CD4-positive, CD25-positive, alpha-beta regulatory T cell (primary cell): ENCODE measurements at regions not wholly inside any gene's neighbourhood (a gene's known extent, or its start where the extent isn't known, plus 50 kb on each side); places are given as distances from the start of the nearest gene placed in this dataset.

Experiments
- ATAC-seq, 2 donors: fragments of 150-1000 bp; cut with Tn5 transposase; one replicate each; pipeline ENCODE4 v1.10.0; 2021; ENCODE audit warnings: low read depth in 2 of 2, moderate number of reproducible peaks in 2 of 2, moderate library complexity in 1 of 2
- DNase-seq, 3 donors: peaks; one replicate each; pipeline versions ENCODE4 v3.0.0 to v3.0.0-alpha.2; 2012 to 2022; ENCODE audit warnings: mixed read lengths in 1 of 3
- H3K27ac ChIP-seq: one replicate; pipeline ENCODE4 v1.7.0; 2013; ENCODE audit warnings: mild to moderate bottlenecking, low read length; ENCODE audit not compliant: insufficient read depth, poor library complexity, severe bottlenecking
- H3K27me3 ChIP-seq: one replicate; pipeline ENCODE4 v1.7.0; 2013; ENCODE audit warnings: low read length; ENCODE audit not compliant: control insufficient read depth, insufficient read depth
- H3K36me3 ChIP-seq: one replicate; pipeline ENCODE4 v1.7.0; 2013; ENCODE audit warnings: mild to moderate bottlenecking, low read length, moderate library complexity; ENCODE audit not compliant: control insufficient read depth, insufficient read depth
- H3K4me1 ChIP-seq: 2 replicates; pipeline ENCODE4 v1.7.0; 2013; ENCODE audit warnings: mild to moderate bottlenecking, low read length; ENCODE audit not compliant: insufficient read depth, control insufficient read depth, poor library complexity, severe bottlenecking
- H3K4me3 ChIP-seq: one replicate; pipeline ENCODE4 v1.7.0; 2013; ENCODE audit warnings: low read depth, mild to moderate bottlenecking, low read length, moderate library complexity
- H3K9me3 ChIP-seq, 2 experiments: 1 replicate in 1 of 2; 2 replicates in 1 of 2; pipeline ENCODE4 v1.7.0; 2013; ENCODE audit warnings: low read length in 2 of 2, mild to moderate bottlenecking in 1 of 2, moderate library complexity in 1 of 2; ENCODE audit not compliant: control insufficient read depth in 2 of 2
- H3K27ac Mint-ChIP-seq, 3 donors: one replicate each; pipeline ENCODE4 v1.8.0; 2020 to 2022; ENCODE audit warnings: mild to moderate bottlenecking in 3 of 3, mixed read lengths in 3 of 3, moderate library complexity in 2 of 3
- H3K27me3 Mint-ChIP-seq: one replicate; pipeline ENCODE4 v1.8.0; 2022; ENCODE audit warnings: mild to moderate bottlenecking, mixed read lengths
- H3K36me3 Mint-ChIP-seq: one replicate; pipeline ENCODE4 v1.8.0; 2020; ENCODE audit warnings: mixed read lengths
- H3K4me1 Mint-ChIP-seq, 4 donors: one replicate each; pipeline ENCODE4 v1.8.0; 2020 to 2022; ENCODE audit warnings: mixed read lengths in 4 of 4, mild to moderate bottlenecking in 1 of 4
- H3K4me3 Mint-ChIP-seq, 4 donors: one replicate each; pipeline ENCODE4 v1.8.0; 2020 to 2022; ENCODE audit warnings: mild to moderate bottlenecking in 4 of 4, mixed read lengths in 4 of 4, moderate library complexity in 3 of 4
- H3K9me3 Mint-ChIP-seq, 7 donors: one replicate each; pipeline ENCODE4 v1.8.0; 2020 to 2022; ENCODE audit warnings: mixed read lengths in 7 of 7, mild to moderate bottlenecking in 3 of 7, moderate library complexity in 2 of 7

GRCh38 chr3:168162172-168162571, 66.4 kb upstream of the GOLIM4 start:
- DNase-seq (no peak), ATAC-seq (no peak)
- Histone ChIP-seq H3K27ac (no peak overlapping the region), H3K4me1 (no peaks in the 10 kb centered on the region), H3K36me3 (no peaks in the 10 kb centered on the region), H3K9me3 (no peaks in the 10 kb centered on the region), H3K27me3 (no peaks in the 10 kb centered on the region), H3K4me3 (no peak overlapping the region)
- Mint-ChIP-seq H3K9me3 (peaks cover 0 to 3% (median 0%) of the 10 kb centered on the region in 7 donors), H3K27ac (no peak overlapping the region), H3K27me3 (no peaks in the 10 kb centered on the region), H3K36me3 (no peaks in the 10 kb centered on the region), H3K4me3 (no peak overlapping the region), H3K4me1 (peaks cover 0 to 6% (median 0%) of the 10 kb centered on the region in 4 donors)

GRCh38 chr3:168161696-168162095, 66.0 kb upstream of the GOLIM4 start:
- Histone ChIP-seq H3K36me3 (no peaks in the 10 kb centered on the region), H3K27ac (no peak overlapping the region), H3K27me3 (no peaks in the 10 kb centered on the region), H3K4me3 (no peak overlapping the region), H3K9me3 (no peaks in the 10 kb centered on the region), H3K4me1 (no peaks in the 10 kb centered on the region)
- Mint-ChIP-seq H3K27ac (no peak overlapping the region), H3K36me3 (no peaks in the 10 kb centered on the region), H3K27me3 (no peaks in the 10 kb centered on the region), H3K9me3 (peaks cover 0 to 5% (median 0%) of the 10 kb centered on the region in 7 donors), H3K4me1 (peaks cover 0 to 6% (median 0%) of the 10 kb centered on the region in 4 donors), H3K4me3 (no peak overlapping the region)
- ATAC-seq (no peak), DNase-seq (no peak)

GRCh38 chr3:168157903-168158302, 62.2 kb upstream of the GOLIM4 start:
- H3K36me3 Mint-ChIP-seq, result no peaks in the 10 kb centered on the region

GRCh38 chr3:168157099-168157700, 61.5 kb upstream of the GOLIM4 start:
- ATAC-seq, result no peak
- Mint-ChIP-seq H3K27ac (peak overlapping the region in 1 of 3 donors; percentile 53), H3K4me1 (no peaks in the 10 kb centered on the region), H3K36me3 (no peaks in the 10 kb centered on the region), H3K9me3 (peaks cover 1 to 10% (median 2%) of the 10 kb centered on the region in 7 donors), H3K4me3 (no peak overlapping the region), H3K27me3 (no peaks in the 10 kb centered on the region)
- Histone ChIP-seq H3K4me3 (no peak overlapping the region), H3K27ac (no peak overlapping the region), H3K4me1 (no peaks in the 10 kb centered on the region), H3K9me3 (peaks cover 1 to 7% of the 10 kb centered on the region in 2 experiments), H3K36me3 (no peaks in the 10 kb centered on the region), H3K27me3 (no peaks in the 10 kb centered on the region)
- DNase-seq, result no peak

More at GRCh38 chr3:168157903-168158302, 62.2 kb upstream of the GOLIM4 start:
- Histone ChIP-seq H3K4me1 (no peaks in the 10 kb centered on the region), H3K9me3 (peaks cover 0 to 1% of the 10 kb centered on the region in 2 experiments), H3K27ac (no peak overlapping the region), H3K27me3 (no peaks in the 10 kb centered on the region), H3K36me3 (no peaks in the 10 kb centered on the region), H3K4me3 (no peak overlapping the region)
- DNase-seq (no peak), ATAC-seq (no peak)
- Mint-ChIP-seq H3K27me3 (no peaks in the 10 kb centered on the region), H3K4me1 (no peaks in the 10 kb centered on the region), H3K9me3 (peaks cover 0 to 10% (median 1%) of the 10 kb centered on the region in 7 donors), H3K4me3 (no peak overlapping the region), H3K27ac (no peak overlapping the region)

GRCh38 chr3:168156479-168156878, 60.8 kb upstream of the GOLIM4 start:
- H3K4me3 ChIP-seq, result no peak overlapping the region
- no peak overlapping the region for H3K27ac Mint-ChIP-seq
- H3K36me3 Mint-ChIP-seq, result no peaks in the 10 kb centered on the region
- no peak overlapping the region for H3K27ac ChIP-seq
- peaks cover 1 to 15% (median 8%) of the 10 kb centered on the region in 7 donors for H3K9me3 Mint-ChIP-seq
- no peaks in the 10 kb centered on the region for H3K4me1 Mint-ChIP-seq
- peaks cover 1 to 7% of the 10 kb centered on the region in 2 experiments for H3K9me3 ChIP-seq
- H3K4me1 ChIP-seq, result no peaks in the 10 kb centered on the region
- H3K27me3 Mint-ChIP-seq, result no peaks in the 10 kb centered on the region
- DNase-seq (no peak), ATAC-seq (no peak)
- H3K4me3 Mint-ChIP-seq, result no peak overlapping the region
- no peaks in the 10 kb centered on the region for H3K36me3 ChIP-seq
- no peaks in the 10 kb centered on the region for H3K27me3 ChIP-seq

- H3K27me3 Mint-ChIP-seq, result no peaks in the 10 kb centered on the region
- Histone ChIP-seq H3K4me3 (no peak overlapping the region), H3K9me3 (peaks cover 1 to 7% of the 10 kb centered on the region in 2 experiments), H3K27ac (no peak overlapping the region), H3K4me1 (no peaks in the 10 kb centered on the region), H3K27me3 (no peaks in the 10 kb centered on the region), H3K36me3 (no peaks in the 10 kb centered on the region)
- DNase-seq (no peak), ATAC-seq (no peak)
- H3K27ac Mint-ChIP-seq, result no peak overlapping the region
- H3K4me3 Mint-ChIP-seq, result no peak overlapping the region
- H3K9me3 Mint-ChIP-seq, result peaks cover 1 to 16% (median 8%) of the 10 kb centered on the region in 7 donors
- H3K36me3 Mint-ChIP-seq, result no peaks in the 10 kb centered on the region
- H3K4me1 Mint-ChIP-seq, result no peaks in the 10 kb centered on the region
Observed at GRCh38 chr3:168155303-168155702, 59.6 kb upstream of the GOLIM4 start.

- Histone ChIP-seq H3K27me3 (no peaks in the 10 kb centered on the region), H3K4me1 (no peaks in the 10 kb centered on the region), H3K27ac (no peak overlapping the region), H3K9me3 (peaks cover 1 to 7% of the 10 kb centered on the region in 2 experiments), H3K4me3 (no peak overlapping the region), H3K36me3 (no peaks in the 10 kb centered on the region)
- H3K4me3 Mint-ChIP-seq, result no peak overlapping the region
- no peaks in the 10 kb centered on the region for H3K36me3 Mint-ChIP-seq
- no peaks in the 10 kb centered on the region for H3K27me3 Mint-ChIP-seq
- no peaks in the 10 kb centered on the region for H3K4me1 Mint-ChIP-seq
- peaks cover 1 to 18% (median 8%) of the 10 kb centered on the region in 7 donors for H3K9me3 Mint-ChIP-seq
- H3K27ac Mint-ChIP-seq, result no peak overlapping the region
- no peak for DNase-seq
- no peak for ATAC-seq
Observed at GRCh38 chr3:168154089-168154488, 58.4 kb upstream of the GOLIM4 start.

GRCh38 chr3:168152149-168152548, 56.4 kb upstream of the GOLIM4 start:
- Histone ChIP-seq H3K4me1 (no peaks in the 10 kb centered on the region), H3K36me3 (no peaks in the 10 kb centered on the region), H3K27ac (no peak overlapping the region), H3K9me3 (peaks cover 1 to 7% of the 10 kb centered on the region in 2 experiments), H3K27me3 (no peaks in the 10 kb centered on the region), H3K4me3 (no peak overlapping the region)
- DNase-seq, result no peak
- H3K27ac Mint-ChIP-seq, result no peak overlapping the region
- ATAC-seq, result no peak
- no peak overlapping the region for H3K4me3 Mint-ChIP-seq
- H3K36me3 Mint-ChIP-seq, result no peaks in the 10 kb centered on the region
- no peaks in the 10 kb centered on the region for H3K27me3 Mint-ChIP-seq
- peaks cover 1 to 19% (median 8%) of the 10 kb centered on the region in 7 donors for H3K9me3 Mint-ChIP-seq
- no peaks in the 10 kb centered on the region for H3K4me1 Mint-ChIP-seq
